Large intestine (tissue), 3 donors: ENCODE measurements at regions not wholly inside any gene's neighbourhood (a gene's known extent, or its start where the extent isn't known, plus 50 kb on each side); places are given as distances from the start of the nearest gene placed in this dataset.

Experiments
- DNase-seq, 2 donors: peaks; one replicate each; pipeline versions ENCODE4 v3.0.0 to v3.0.0-alpha.2; 2013
- H3K27ac ChIP-seq: one replicate; pipeline ENCODE4 v1.5.1; 2013; ENCODE audit warnings: low read length
- H3K27me3 ChIP-seq: 2 replicates; pipeline ENCODE4 v1.6.1; 2013; ENCODE audit warnings: low read length; ENCODE audit not compliant: control insufficient read depth, insufficient read depth
- H3K36me3 ChIP-seq: 2 replicates; pipeline ENCODE4 v1.6.1; 2013; ENCODE audit warnings: low read length; ENCODE audit not compliant: control insufficient read depth, insufficient read depth
- H3K4me1 ChIP-seq: one replicate; pipeline ENCODE4 v1.6.1; 2013; ENCODE audit warnings: low read length; ENCODE audit not compliant: control insufficient read depth, insufficient read depth
- H3K4me3 ChIP-seq: one replicate; pipeline ENCODE4 v1.5.1; 2013; ENCODE audit warnings: low read length
- H3K9me3 ChIP-seq: one replicate; pipeline ENCODE4 v1.6.1; 2013; ENCODE audit warnings: mild to moderate bottlenecking, low read depth, low read length, moderate library complexity; ENCODE audit not compliant: control insufficient read depth
- WGBS: methylation state at CpG from one replicate; pipeline ENCODE4 v1.1.5; 2013; ENCODE audit warnings: low lambda C conversion rate; ENCODE audit not compliant: insufficient coverage; 5-methylcytosine and 5-hydroxymethylcytosine counted together

DNA sequence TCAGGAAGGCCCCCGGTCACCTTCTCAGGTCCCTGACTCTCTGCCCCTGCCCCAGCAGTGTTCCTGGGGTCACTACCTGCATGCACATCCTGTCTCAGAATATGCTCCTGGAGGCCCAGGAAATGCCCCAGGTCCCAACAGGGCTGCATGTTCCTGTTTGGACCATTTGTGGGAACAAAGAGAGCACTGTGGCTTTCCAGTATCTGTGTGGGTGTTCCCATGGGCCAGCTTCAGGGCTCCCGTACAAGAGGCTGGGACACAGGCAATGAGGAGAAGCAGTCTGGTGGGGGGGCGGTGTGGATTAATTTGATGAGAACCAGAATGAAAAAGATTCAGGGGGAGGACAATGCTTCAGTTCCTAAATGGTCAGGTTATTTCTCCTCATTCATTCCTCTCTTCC lies 61.5 kb upstream of the GGTLC1 start:
- no peak overlapping the region for H3K4me3 ChIP-seq
- WGBS = no CpG with 5 or more reads among the region's 3 CpGs
- no peaks in the 10 kb centered on the region for H3K4me1 ChIP-seq

DNA sequence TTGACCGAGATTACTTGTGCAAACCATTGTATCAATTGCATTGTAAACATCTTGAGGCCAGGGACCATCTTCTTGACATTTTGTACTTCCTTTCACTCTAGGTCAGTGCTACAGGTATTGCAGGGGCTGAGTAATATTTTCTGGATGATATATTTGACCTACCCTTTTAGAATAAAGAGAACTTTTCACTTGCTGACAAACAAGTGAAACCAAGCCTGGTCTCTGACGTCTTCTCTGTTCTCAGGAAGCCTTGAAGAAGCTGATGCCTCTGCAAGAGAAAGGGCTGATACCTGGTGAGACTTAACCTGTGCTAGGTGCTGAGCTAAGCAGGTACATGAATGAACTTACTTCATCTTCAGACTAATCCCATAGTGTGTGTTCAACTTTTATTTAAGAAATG lies 60.5 kb upstream of the GGTLC1 start:
- H3K27ac ChIP-seq = no peak overlapping the region
- no peak for DNase-seq
- no peak overlapping the region for H3K4me3 ChIP-seq
- H3K9me3 ChIP-seq = no peaks in the 10 kb centered on the region
- no CpG with 5 or more reads among the region's 2 CpGs for WGBS
- peaks cover 10% of the 10 kb centered on the region for H3K27me3 ChIP-seq
- H3K36me3 ChIP-seq = no peaks in the 10 kb centered on the region
- H3K4me1 ChIP-seq = no peaks in the 10 kb centered on the region

More for the DNA sequence above, 61.5 kb upstream of the GGTLC1 start:
- Histone ChIP-seq H3K36me3 (no peaks in the 10 kb centered on the region), H3K9me3 (no peaks in the 10 kb centered on the region), H3K27me3 (peaks cover 10% of the 10 kb centered on the region), H3K27ac (no peak overlapping the region)
- no peak for DNase-seq

DNA sequence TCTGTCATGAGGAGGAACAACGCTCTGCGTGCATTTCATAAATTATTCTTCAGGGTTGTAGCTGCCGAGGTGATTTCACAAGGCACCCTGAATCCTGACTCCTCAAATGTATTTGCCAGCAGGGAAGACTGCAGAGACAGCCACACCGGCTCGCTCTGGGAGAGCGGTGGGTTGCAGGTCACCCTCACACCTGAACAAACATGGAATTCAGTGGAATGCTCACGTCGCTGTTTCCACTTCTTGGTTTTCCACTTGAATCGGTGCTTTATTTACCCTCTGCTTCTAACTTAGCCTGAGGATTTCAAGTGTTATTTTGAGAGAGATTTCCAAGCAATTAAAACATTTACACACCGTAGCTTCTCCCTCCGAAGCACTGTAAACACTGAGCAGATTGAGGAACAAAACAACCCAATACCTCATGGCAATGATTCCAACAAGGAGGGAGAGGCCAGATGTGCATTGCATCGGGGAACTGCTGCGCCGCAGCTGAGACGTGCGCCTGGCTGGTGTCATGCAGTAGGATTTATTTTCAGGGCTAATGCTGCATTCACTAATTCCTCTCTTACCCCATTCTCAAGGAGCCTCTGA lies 59.5 kb upstream of the GGTLC1 start:
- H3K9me3 ChIP-seq = no peaks in the 10 kb centered on the region
- H3K4me3 ChIP-seq = no peak overlapping the region
- DNase-seq = no peak
- peaks cover 10% of the 10 kb centered on the region for H3K27me3 ChIP-seq
- no peak overlapping the region for H3K27ac ChIP-seq
- no peaks in the 10 kb centered on the region for H3K4me1 ChIP-seq
- WGBS = 20% methylated on average over 2 of the region's 16 CpGs
- H3K36me3 ChIP-seq = no peaks in the 10 kb centered on the region

DNA sequence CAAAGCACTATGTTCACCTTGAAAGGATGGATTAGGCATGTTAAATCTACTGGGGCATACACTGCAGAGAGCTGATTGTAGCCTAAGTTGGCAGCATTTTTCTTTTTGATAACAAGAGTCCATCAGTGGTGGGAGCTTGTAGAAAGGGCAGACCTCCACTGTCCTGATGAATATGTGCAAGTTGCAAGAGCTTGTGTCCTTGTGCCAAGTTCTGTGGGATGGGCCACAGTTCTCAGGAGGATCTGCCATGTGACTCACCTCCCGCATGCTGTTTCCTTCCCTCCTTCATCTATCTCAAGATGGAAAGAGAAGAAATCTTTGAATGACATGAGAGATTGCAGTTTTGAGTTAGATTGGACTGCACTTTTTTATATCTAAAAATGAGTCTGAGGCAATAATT lies 58.3 kb upstream of the GGTLC1 start:
- peaks cover 10% of the 10 kb centered on the region for H3K27me3 ChIP-seq
- H3K9me3 ChIP-seq = no peaks in the 10 kb centered on the region
- no peaks in the 10 kb centered on the region for H3K36me3 ChIP-seq
- H3K4me3 ChIP-seq = no peak overlapping the region
- whole genome bisulfite sequencing = no CpG with 5 or more reads among the region's 1 CpG
- no peak for DNase-seq
- H3K4me1 ChIP-seq = no peaks in the 10 kb centered on the region
- no peak overlapping the region for H3K27ac ChIP-seq

DNA sequence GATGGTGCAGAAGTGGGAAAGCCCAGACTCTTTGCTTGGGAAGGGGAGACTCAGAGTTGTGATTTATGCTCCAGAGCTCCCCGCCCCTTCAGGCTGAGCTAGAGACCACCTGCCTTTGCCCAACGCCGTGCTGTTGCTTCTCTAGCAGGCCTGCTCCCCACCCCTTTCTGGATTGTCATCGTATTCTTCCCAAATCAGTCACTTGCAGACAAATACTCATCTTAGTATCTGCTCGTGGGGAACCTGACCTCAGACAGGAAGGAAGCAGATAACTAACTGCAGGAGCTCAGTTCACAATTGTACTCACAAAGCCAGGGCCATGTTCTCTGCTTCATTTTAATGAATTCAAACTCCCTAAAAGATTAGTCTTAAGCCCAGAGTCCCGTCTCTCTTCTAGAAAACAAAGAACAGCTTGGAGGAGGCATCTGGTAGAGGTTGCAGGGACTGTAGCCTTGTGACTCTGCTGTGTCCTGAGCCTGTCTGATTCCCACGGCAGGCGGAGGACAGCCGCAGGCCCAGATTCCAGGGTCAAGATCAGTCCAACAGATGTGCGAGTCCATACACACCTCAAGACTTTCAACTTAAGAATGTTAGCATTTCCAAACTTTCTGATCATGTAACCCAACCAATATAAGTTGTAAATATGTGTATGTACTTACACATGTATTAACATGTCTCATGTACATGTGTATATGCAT lies 57.2 kb upstream of the GGTLC1 start:
- H3K4me1 ChIP-seq = no peaks in the 10 kb centered on the region
- no peaks in the 10 kb centered on the region for H3K36me3 ChIP-seq
- no peak overlapping the region for H3K4me3 ChIP-seq
- no CpG with 5 or more reads among the region's 10 CpGs for WGBS
- no peak overlapping the region for H3K27ac ChIP-seq
- H3K27me3 ChIP-seq = peaks cover 10% of the 10 kb centered on the region
- H3K9me3 ChIP-seq = no peaks in the 10 kb centered on the region
- no peak for DNase-seq

DNA sequence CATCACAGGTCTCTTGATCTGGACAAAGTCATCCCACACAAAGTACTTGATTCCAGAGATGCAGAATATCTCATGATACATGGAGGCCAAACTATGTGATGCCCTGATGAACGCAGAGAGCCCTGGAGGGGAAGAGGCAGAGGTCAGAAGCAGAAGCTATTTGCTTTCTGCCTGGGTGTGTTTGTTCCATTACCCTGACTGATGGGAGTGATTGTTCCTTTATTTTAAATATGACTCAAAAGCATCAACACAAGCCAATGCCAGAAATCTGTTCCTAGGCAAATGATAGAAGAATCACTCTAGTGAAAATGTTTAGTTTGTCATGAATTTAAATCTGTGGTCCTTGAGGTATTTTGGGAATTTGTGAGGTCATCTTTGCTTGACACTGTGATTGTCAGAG lies 54.7 kb upstream of the GGTLC1 start:
- Histone ChIP-seq H3K27ac (no peak overlapping the region), H3K27me3 (peaks cover 4% of the 10 kb centered on the region), H3K36me3 (no peaks in the 10 kb centered on the region), H3K9me3 (no peaks in the 10 kb centered on the region), H3K4me3 (no peak overlapping the region), H3K4me1 (no peaks in the 10 kb centered on the region)
- WGBS = no CpG with 5 or more reads among the region's 1 CpG
- DNase-seq = no peak

DNA sequence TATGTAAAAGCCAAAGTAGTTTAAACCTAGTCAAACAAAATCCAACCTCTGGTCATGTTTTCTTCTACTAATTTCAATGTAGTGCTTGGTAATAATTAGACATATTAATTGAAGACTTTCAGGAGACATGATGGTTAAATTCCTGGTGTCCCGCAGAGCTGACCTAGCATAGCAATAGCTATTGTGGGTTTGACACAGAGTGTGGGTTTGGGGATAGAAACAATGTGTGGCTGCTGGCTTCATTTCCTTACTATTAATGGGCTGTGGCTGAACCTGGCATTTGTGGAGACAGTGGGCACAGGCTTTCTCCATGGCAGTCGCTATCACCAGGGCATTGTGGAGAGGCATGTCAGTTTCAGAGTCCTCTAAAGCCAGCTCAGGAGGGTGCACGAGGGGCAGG lies 54.1 kb upstream of the GGTLC1 start:
- Histone ChIP-seq H3K9me3 (no peaks in the 10 kb centered on the region), H3K27ac (no peak overlapping the region), H3K4me1 (no peaks in the 10 kb centered on the region), H3K4me3 (no peak overlapping the region), H3K36me3 (no peaks in the 10 kb centered on the region), H3K27me3 (no peaks in the 10 kb centered on the region)
- DNase-seq = no peak
- WGBS = no CpG with 5 or more reads among the region's 3 CpGs

DNA sequence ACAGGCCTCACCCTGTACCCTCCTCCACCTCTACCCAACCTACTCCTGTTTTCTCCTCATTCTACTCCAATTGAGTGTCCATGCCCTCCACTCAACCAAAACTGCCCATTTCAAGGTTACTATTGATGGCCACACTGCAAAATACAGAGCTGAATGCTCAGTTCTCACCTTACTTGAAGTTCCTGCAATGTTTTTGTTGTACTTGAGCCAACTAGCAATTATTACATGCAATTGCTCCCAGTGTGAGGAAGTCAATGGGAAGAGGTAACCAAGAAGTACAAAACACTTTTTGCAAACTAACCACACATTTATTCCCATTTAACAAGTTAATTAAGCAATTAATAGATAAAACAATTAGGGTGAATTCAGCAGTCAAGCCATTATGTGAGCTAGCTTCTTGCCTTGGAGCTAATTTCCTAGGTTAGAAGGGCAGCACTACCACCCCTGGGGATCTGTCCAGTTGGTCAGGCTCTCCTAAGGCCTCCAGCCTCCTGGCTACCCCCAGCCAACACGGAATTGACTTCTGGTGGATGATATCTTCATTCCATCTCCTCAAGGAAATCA lies 52.4 kb upstream of the GGTLC1 start:
- Histone ChIP-seq H3K4me3 (no peak overlapping the region), H3K36me3 (no peaks in the 10 kb centered on the region), H3K27me3 (no peaks in the 10 kb centered on the region), H3K4me1 (no peaks in the 10 kb centered on the region), H3K9me3 (no peaks in the 10 kb centered on the region), H3K27ac (no peak overlapping the region)
- DNase-seq = no peak
- no CpG with 5 or more reads among the region's 1 CpG for WGBS

DNA sequence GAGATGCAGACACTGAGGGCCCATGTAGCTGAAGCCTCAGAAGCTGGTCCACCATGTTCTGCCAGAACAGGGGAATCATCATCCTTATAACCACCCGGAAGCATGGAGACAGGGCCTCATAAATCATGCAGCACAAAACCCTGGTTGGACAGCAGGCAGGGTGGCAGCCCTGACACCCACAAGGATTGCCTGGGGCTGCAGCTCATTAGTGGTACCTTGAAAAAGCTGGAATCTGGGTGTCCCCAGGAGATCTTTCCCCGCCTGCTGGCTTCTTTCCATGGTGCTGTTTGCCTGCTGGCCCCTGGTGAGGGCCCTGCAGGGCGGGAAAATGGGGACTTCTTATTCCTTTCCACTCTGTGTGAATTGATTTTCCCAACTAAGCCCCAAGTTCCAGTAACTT lies 50.6 kb upstream of the GGTLC1 start:
- no peaks in the 10 kb centered on the region for H3K9me3 ChIP-seq
- no peaks in the 10 kb centered on the region for H3K36me3 ChIP-seq
- WGBS = no CpG with 5 or more reads among the region's 3 CpGs
- no peak overlapping the region for H3K4me3 ChIP-seq
- DNase-seq = no peak
- no peaks in the 10 kb centered on the region for H3K27me3 ChIP-seq
- no peak overlapping the region for H3K27ac ChIP-seq
- no peaks in the 10 kb centered on the region for H3K4me1 ChIP-seq
